K562 (cell line): ENCODE measurements at regions not wholly inside any gene's neighbourhood (a gene's known extent, or its start where the extent isn't known, plus 50 kb on each side); places are given as distances from the start of the nearest gene placed in this dataset.

Experiments
- ATAC-seq: fragments of 200-7000 bp; cut with Tn5 transposase; 3 replicates; pipeline ENCODE4 v1.9.1; 2020; ENCODE audit warnings: moderate library complexity
- BruUV-seq: library from RNA; stranded (reverse); fragments of 400-500 nt; replicated peaks from 2 replicates; lab custom pipeline; 2021; lab: Mats Ljungman, UMichigan
- CTCF ChIA-PET: fragments of 300-600 bp; formaldehyde crosslinking; extraction: SDS; loops from one replicate; lab custom pipeline; 2021; ENCODE audit warnings: low intra/inter-chr PET ratio; lab: Yijun Ruan, JAX
- POLR2A ChIA-PET: fragments of 300-600, 350-650 bp; sonication (Branson Sonifier 250); formaldehyde crosslinking; extraction: SDS; loops from one replicate; lab custom pipeline; 2021; ENCODE audit warnings: antibody characterized with exemption, inconsistent platforms; lab: Yijun Ruan, JAX
- DNase-seq, 4 experiments: peaks; one replicate each; pipeline versions ENCODE4 v3.0.0 to v3.0.0-alpha.2; 2011 to 2018; ENCODE audit warnings: low spot score in 3 of 4, mixed read lengths in 3 of 4; ENCODE audit errors: extremely low read depth in 1 of 4
- FAIRE-seq: peaks from 2 replicates; lab custom pipeline; 2011; peaks lifted over from hg19 to GRCh38; lab: Jason Lieb, UNC
- H2AFZ ChIP-seq: 2 replicates; pipeline ENCODE4 v1.6.0; 2011; ENCODE audit warnings: low read depth, low read length, control low read depth, inconsistent platforms
- H3K27ac ChIP-seq: fragments of 200-600 bp; 3 replicates; pipeline ENCODE4 v1.8.0; 2011; ENCODE audit warnings: low read depth, mild to moderate bottlenecking, control low read depth, inconsistent platforms, low read length, moderate library complexity, mixed read lengths; ENCODE audit errors: extremely low read depth
- H3K27me3 ChIP-seq, 2 experiments: fragments of 300-600 bp in 1 of 2; 2 replicates in 1 of 2; 3 replicates in 1 of 2; pipeline versions ENCODE4 v1.6.0 to v1.8.0; 2011; ENCODE audit warnings: inconsistent platforms in 2 of 2, low read length in 2 of 2, mild to moderate bottlenecking in 1 of 2, mixed read lengths in 1 of 2, moderate library complexity in 1 of 2; ENCODE audit not compliant: control insufficient read depth in 2 of 2, insufficient read depth in 2 of 2
- H3K36me3 ChIP-seq: fragments of 300-600 bp; 3 replicates; pipeline ENCODE4 v1.8.0; 2011; ENCODE audit warnings: mild to moderate bottlenecking, low read length, inconsistent platforms; ENCODE audit not compliant: control insufficient read depth, insufficient read depth
- H3K4me1 ChIP-seq, 2 experiments: fragments of 200-600 bp in 1 of 2; replicated peaks in 1 of 2; 2 replicates in 1 of 2; 3 replicates in 1 of 2; pipeline versions ENCODE4 v1.5.1 to v1.8.0; 2011; ENCODE audit warnings: inconsistent platforms in 2 of 2, low read length in 2 of 2, mild to moderate bottlenecking in 1 of 2, mixed read lengths in 1 of 2, moderate library complexity in 1 of 2; ENCODE audit not compliant: control insufficient read depth in 2 of 2, insufficient read depth in 2 of 2
- H3K4me2 ChIP-seq: 2 replicates; pipeline ENCODE4 v1.6.1; 2011; ENCODE audit warnings: low read length, control low read depth, inconsistent platforms, mixed read lengths; ENCODE audit not compliant: insufficient read depth
- H3K4me3 ChIP-seq: fragments of 200-600 bp; sonication (generic), shearing (Covaris generic); 2 replicates; pipeline ENCODE4 v1.5.1; 2016; ENCODE audit warnings: control low read depth, inconsistent platforms
- H3K79me2 ChIP-seq: fragments of 200-600 bp; 3 replicates; pipeline ENCODE4 v1.8.0; 2011; ENCODE audit warnings: low read length, inconsistent platforms; ENCODE audit not compliant: control insufficient read depth, insufficient read depth
- H3K9ac ChIP-seq, 2 experiments: 2 replicates each; pipeline versions ENCODE4 v1.6.0 to v1.6.1; 2011; ENCODE audit warnings: low read depth in 2 of 2, low read length in 2 of 2, control low read depth in 1 of 2, inconsistent platforms in 1 of 2, mild to moderate bottlenecking in 1 of 2, mixed read lengths in 1 of 2; ENCODE audit not compliant: insufficient read depth in 1 of 2
- H3K9me1 ChIP-seq: one replicate; pipeline ENCODE4 v1.6.0; 2011; ENCODE audit warnings: inconsistent platforms, mild to moderate bottlenecking, low read length, moderate library complexity; ENCODE audit not compliant: control insufficient read depth, insufficient read depth
- H3K9me3 ChIP-seq: replicated peaks from 2 replicates; pipeline ENCODE4 v1.5.1; 2011; ENCODE audit warnings: low read depth, low read length, inconsistent platforms; ENCODE audit not compliant: control insufficient read depth, insufficient read depth
- H4K20me1 ChIP-seq: replicated peaks from 2 replicates; pipeline ENCODE4 v1.6.1; 2011; ENCODE audit warnings: low read length, inconsistent platforms, mixed read lengths; ENCODE audit not compliant: control insufficient read depth, insufficient read depth
- ARID2 ChIP-seq: fragments of 450-650 bp; IDR thresholded peaks from 2 replicates; pipeline ENCODE4 v1.6.1; 2017; ENCODE audit warnings: antibody characterized with exemption, mild to moderate bottlenecking
- CUX1 ChIP-seq: fragments of 200-800 bp; sonication (Bioruptor generic); IDR thresholded peaks from 2 replicates; pipeline ENCODE4 v1.6.1; 2016; ENCODE audit warnings: missing genetic modification characterization, missing compliant biosample characterization
- GMEB1 ChIP-seq: fragments of 250-450 bp; sonication (Bioruptor Pico); IDR thresholded peaks from 2 replicates; pipeline ENCODE4 v1.4.0; 2020; ENCODE audit warnings: mild to moderate bottlenecking
- NCOA6 ChIP-seq: fragments of 450-650 bp; IDR thresholded peaks from 2 replicates; pipeline ENCODE4 v1.6.1; 2017; ENCODE audit warnings: mild to moderate bottlenecking
- NR2F6 ChIP-seq: fragments of 450-650 bp; formaldehyde crosslinking; IDR thresholded peaks from 2 replicates; pipeline ENCODE4 v1.4.0; 2020; ENCODE audit warnings: mild to moderate bottlenecking
- PHF8 ChIP-seq: fragments of 200-600 bp; sonication (generic); IDR thresholded peaks from 2 replicates; pipeline ENCODE4 v1.6.1; 2012; ENCODE audit warnings: mixed run types, mild to moderate bottlenecking, inconsistent platforms, low read length, moderate library complexity, borderline replicate concordance
- ZNF282 ChIP-seq: sonication (generic); formaldehyde crosslinking; IDR thresholded peaks from 2 replicates; pipeline ENCODE4 v1.8.1; 2023; ENCODE audit warnings: missing genetic modification reagents
- ZNF518B ChIP-seq: fragments of 250-450 bp; sonication (Bioruptor Pico); IDR thresholded peaks from 2 replicates; pipeline ENCODE4 v1.5.0; 2021; ENCODE audit warnings: mild to moderate bottlenecking, moderate library complexity
- ZNF766 ChIP-seq: fragments of 200-800 bp; sonication (Bioruptor generic); conservative IDR thresholded peaks from 2 replicates; pipeline ENCODE4 v1.6.1; 2016; ENCODE audit warnings: missing genetic modification characterization, missing compliant biosample characterization
- WGBS: fragments of 100-300 bp; shearing (Covaris generic); methylation state at CpG from one replicate; pipeline ENCODE4 v1.1.6; 2016; ENCODE audit warnings: low coverage, mixed read lengths; ENCODE audit not compliant: insufficient coverage; ENCODE audit errors: missing lambda C conversion rate; 5-methylcytosine and 5-hydroxymethylcytosine counted together
- in situ Hi-C: fragments of 300-500 bp; cut with MboI; formaldehyde crosslinking; loops from 4 replicates; pipeline ENCODE4 v1.15.0; 2018; ENCODE audit warnings: inconsistent platforms, mixed read lengths
- intact Hi-C: fragments of 100-400 bp; cut with micrococcal nuclease; formaldehyde crosslinking; loops from 2 replicates; pipeline ENCODE4 v1.14.2; 2022

DNA sequence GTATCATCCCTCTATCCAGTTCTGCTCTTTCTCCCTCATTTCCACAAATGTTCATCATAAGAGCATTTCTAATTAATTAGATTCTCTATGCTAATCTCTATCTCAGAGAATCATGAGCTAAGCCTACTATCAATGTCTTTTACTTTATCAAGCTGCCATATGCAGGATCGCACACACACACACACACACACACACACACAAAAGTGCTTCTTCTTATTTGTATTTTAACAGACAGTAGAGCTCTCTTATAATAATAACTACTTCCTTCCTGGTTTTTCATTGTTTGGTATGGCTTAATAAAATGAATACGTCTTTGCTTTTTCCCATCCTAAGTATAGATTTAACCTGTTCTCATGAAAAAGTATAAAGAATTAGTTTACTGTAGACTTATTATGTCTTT is 170.2 kb downstream of the HAO1 start:
- intact Hi-C loops: no loop called here
- no peak for TF ChIP-seq ZNF282 (CRISPR knock-in tag)
- TF ChIP-seq ARID2: no peak
- TF ChIP-seq NCOA6: no peak
- TF ChIP-seq CUX1 (CRISPR knock-in tag): no peak
- TF ChIP-seq ZNF518B (CRISPR knock-in tag): no peak
- no peak for TF ChIP-seq ZNF766 (CRISPR knock-in tag)
- TF ChIP-seq PHF8: no peak
- TF ChIP-seq GMEB1 (CRISPR knock-in tag): no peak
- no peak for TF ChIP-seq NR2F6
- Histone ChIP-seq H3K9me3 (no peaks in the 10 kb centered on the region), H3K4me2 (no peak overlapping the region), H3K79me2 (no peaks in the 10 kb centered on the region), H3K27ac (no peak overlapping the region), H3K36me3 (no peaks in the 10 kb centered on the region), H3K4me1 (no peaks in the 10 kb centered on the region), H2AFZ (no peak overlapping the region), H3K4me3 (no peak overlapping the region), H3K27me3 (no peaks in the 10 kb centered on the region), H3K9me1 (no peaks in the 10 kb centered on the region), H4K20me1 (no peaks in the 10 kb centered on the region), H3K9ac (no peak overlapping the region)
- ATAC-seq (no peak), FAIRE-seq (no peak), DNase-seq (no peak)
- in situ Hi-C loops: no loop called here
- ChIA-PET CTCF (no interaction called here), POLR2A (no interaction called here)
- no TSS peak for BruUV-seq
- WGBS: 0% methylated on average over 1 of the region's 2 CpGs
